Liver (tissue), 7 donors: ENCODE measurements at regions not wholly inside any gene's neighbourhood (a gene's known extent, or its start where the extent isn't known, plus 50 kb on each side); places are given as distances from the start of the nearest gene placed in this dataset.

Experiments used
- DNase-seq: peaks from one replicate; pipeline ENCODE4 v3.0.0-alpha.2; 2017; ENCODE audit warnings: low spot score
- H3K27ac ChIP-seq, 2 donors: one replicate each; pipeline ENCODE4 v1.7.0; 2013; ENCODE audit warnings: inconsistent platforms in 2 of 2, low read length in 2 of 2, control low read depth in 1 of 2, low read depth in 1 of 2, mild to moderate bottlenecking in 1 of 2
- H3K27me3 ChIP-seq, 4 donors: one replicate each; pipeline versions ENCODE4 v1.6.1 to v1.7.0; 2013; ENCODE audit warnings: low read length in 3 of 4, inconsistent platforms in 1 of 4, mild to moderate bottlenecking in 1 of 4, moderate library complexity in 1 of 4; ENCODE audit not compliant: control insufficient read depth in 4 of 4, insufficient read depth in 4 of 4
- H3K36me3 ChIP-seq, 4 donors: one replicate each; pipeline versions ENCODE4 v1.6.1 to v1.7.0; 2013; ENCODE audit warnings: low read length in 3 of 4, mild to moderate bottlenecking in 3 of 4, low read depth in 1 of 4, moderate library complexity in 1 of 4; ENCODE audit not compliant: control insufficient read depth in 4 of 4, insufficient read depth in 3 of 4
- H3K4me1 ChIP-seq, 4 donors: one replicate each; pipeline versions ENCODE4 v1.6.1 to v1.7.0; 2013; ENCODE audit warnings: low read length in 3 of 4, mild to moderate bottlenecking in 3 of 4, moderate library complexity in 1 of 4; ENCODE audit not compliant: control insufficient read depth in 4 of 4, insufficient read depth in 4 of 4
- H3K4me3 ChIP-seq, 3 donors: one replicate each; pipeline versions ENCODE4 v1.6.1 to v1.7.0; 2013; ENCODE audit warnings: low read length in 3 of 3, control low read depth in 1 of 3, low read depth in 1 of 3, mild to moderate bottlenecking in 1 of 3
- H3K9ac ChIP-seq, 2 donors: one replicate each; pipeline ENCODE4 v1.7.0; 2013; ENCODE audit warnings: low read length in 2 of 2, mild to moderate bottlenecking in 2 of 2, moderate library complexity in 2 of 2, control low read depth in 1 of 2, low read depth in 1 of 2
- H3K9me3 ChIP-seq, 4 donors: one replicate each; pipeline versions ENCODE4 v1.6.1 to v1.7.0; 2013; ENCODE audit warnings: low read length in 3 of 4; ENCODE audit not compliant: control insufficient read depth in 4 of 4
- EGR1 ChIP-seq, 2 donors: IDR thresholded peaks; 2 replicates each; pipeline ENCODE4 v1.6.1; 2016 to 2018; ENCODE audit warnings: antibody characterized with exemption in 2 of 2, low read depth in 2 of 2
- FOXA1 ChIP-seq: IDR thresholded peaks from 2 replicates; pipeline ENCODE4 v1.6.1; 2016; ENCODE audit warnings: antibody characterized with exemption
- FOXA2 ChIP-seq: IDR thresholded peaks from 2 replicates; pipeline ENCODE4 v1.6.1; 2016; ENCODE audit warnings: antibody characterized with exemption
- GABPA ChIP-seq, 2 donors: IDR thresholded peaks in 1 of 2; conservative IDR thresholded peaks in 1 of 2; 2 replicates each; pipeline ENCODE4 v1.6.1; 2016; ENCODE audit warnings: antibody characterized with exemption in 2 of 2, mild to moderate bottlenecking in 1 of 2, moderate library complexity in 1 of 2
- HNF4A ChIP-seq, 2 donors: conservative IDR thresholded peaks; 2 replicates each; pipeline ENCODE4 v1.6.1; 2016; ENCODE audit warnings: antibody characterized with exemption in 2 of 2, mild to moderate bottlenecking in 2 of 2
- HNF4G ChIP-seq: IDR thresholded peaks from 2 replicates; pipeline ENCODE4 v1.6.1; 2016; ENCODE audit warnings: antibody characterized with exemption
- JUND ChIP-seq, 2 donors: IDR thresholded peaks; 2 replicates each; pipeline ENCODE4 v1.6.1; 2016; ENCODE audit warnings: antibody characterized with exemption in 2 of 2
- NR2F2 ChIP-seq: IDR thresholded peaks from 2 replicates; pipeline ENCODE4 v1.6.1; 2016; ENCODE audit warnings: antibody characterized with exemption
- RAD21 ChIP-seq, 2 donors: IDR thresholded peaks; 2 replicates each; pipeline ENCODE4 v1.6.1; 2016; ENCODE audit warnings: antibody characterized with exemption in 2 of 2, mild to moderate bottlenecking in 2 of 2
- RXRA ChIP-seq, 2 donors: IDR thresholded peaks; 2 replicates each; pipeline ENCODE4 v1.6.1; 2017 to 2018; ENCODE audit warnings: antibody characterized with exemption in 2 of 2, mild to moderate bottlenecking in 1 of 2
- SP1 ChIP-seq: IDR thresholded peaks from 2 replicates; pipeline ENCODE4 v1.6.1; 2018; ENCODE audit warnings: antibody characterized with exemption, mild to moderate bottlenecking
- YY1 ChIP-seq: IDR thresholded peaks from 2 replicates; pipeline ENCODE4 v1.6.1; 2016; ENCODE audit warnings: antibody characterized with exemption, mild to moderate bottlenecking
- WGBS: extraction: QIAGEN DNeasy Blood & Tissue Kit; methylation state at CpG from one replicate; pipeline ENCODE4 v1.1.7; 2013; 5-methylcytosine and 5-hydroxymethylcytosine counted together
- TF ChIP-seq, protein P1 (sequence below): IDR thresholded peaks from 2 replicates; pipeline ENCODE4 v1.6.1; 2016; ENCODE audit warnings: antibody characterized with exemption
- TF ChIP-seq, protein P2 (sequence below): IDR thresholded peaks from 2 replicates; pipeline ENCODE4 v1.6.1; 2016; ENCODE audit warnings: antibody characterized with exemption
- TF ChIP-seq, protein P3 (sequence below): IDR thresholded peaks from 2 replicates; pipeline ENCODE4 v1.6.1; 2016; ENCODE audit warnings: antibody characterized with exemption
- donor health status: healthy.
- donor health status: healthy.
- donor health status: healthy.
- donor health status: healthy.

DNA sequence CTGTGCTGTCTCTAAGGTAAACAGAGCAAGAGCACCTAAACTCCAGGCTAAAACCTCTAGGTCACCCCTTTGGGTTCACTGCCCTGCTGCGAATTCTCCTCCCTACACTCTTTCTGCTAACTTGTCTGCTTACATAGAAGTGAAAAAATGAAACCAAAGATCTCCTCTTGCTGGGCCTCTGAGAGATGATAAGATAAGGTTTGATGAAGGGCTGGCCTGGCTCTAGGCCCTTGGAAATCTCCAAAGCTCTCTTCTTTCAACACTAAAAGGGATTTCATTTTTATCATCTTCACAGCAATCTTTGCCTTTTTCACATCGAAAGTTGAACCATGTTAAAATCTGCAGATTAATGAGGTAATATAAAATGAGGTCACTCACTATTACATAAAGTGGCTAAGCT lies 450.8 kb upstream of the TLE4 start:
- Histone ChIP-seq H3K9ac (no peak overlapping the region), H3K9me3 (no peaks in the 10 kb centered on the region), H3K27ac (no peak overlapping the region), H3K4me1 (no peaks in the 10 kb centered on the region), H3K36me3 (no peaks in the 10 kb centered on the region), H3K27me3 (no peaks in the 10 kb centered on the region), H3K4me3 (no peak overlapping the region)
- 65% methylated on average over 2 of the region's 2 CpGs for WGBS
- DNase-seq, result no peak
- TF ChIP-seq, protein P1, sequence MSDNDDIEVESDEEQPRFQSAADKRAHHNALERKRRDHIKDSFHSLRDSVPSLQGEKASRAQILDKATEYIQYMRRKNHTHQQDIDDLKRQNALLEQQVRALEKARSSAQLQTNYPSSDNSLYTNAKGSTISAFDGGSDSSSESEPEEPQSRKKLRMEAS, result no peak
- no peak for TF ChIP-seq RAD21 (IDR thresholded peaks at IDR 0.05)
- no peak for TF ChIP-seq EGR1 (IDR thresholded peaks at IDR 0.05; ENCODE audit: low read depth in 2 of 2)
- TF ChIP-seq HNF4A (conservative IDR thresholded peaks at IDR 0.05), result no peak
- TF ChIP-seq JUND (IDR thresholded peaks at IDR 0.05), result no peak
- no peak for TF ChIP-seq SP1
- TF ChIP-seq, protein P2, sequence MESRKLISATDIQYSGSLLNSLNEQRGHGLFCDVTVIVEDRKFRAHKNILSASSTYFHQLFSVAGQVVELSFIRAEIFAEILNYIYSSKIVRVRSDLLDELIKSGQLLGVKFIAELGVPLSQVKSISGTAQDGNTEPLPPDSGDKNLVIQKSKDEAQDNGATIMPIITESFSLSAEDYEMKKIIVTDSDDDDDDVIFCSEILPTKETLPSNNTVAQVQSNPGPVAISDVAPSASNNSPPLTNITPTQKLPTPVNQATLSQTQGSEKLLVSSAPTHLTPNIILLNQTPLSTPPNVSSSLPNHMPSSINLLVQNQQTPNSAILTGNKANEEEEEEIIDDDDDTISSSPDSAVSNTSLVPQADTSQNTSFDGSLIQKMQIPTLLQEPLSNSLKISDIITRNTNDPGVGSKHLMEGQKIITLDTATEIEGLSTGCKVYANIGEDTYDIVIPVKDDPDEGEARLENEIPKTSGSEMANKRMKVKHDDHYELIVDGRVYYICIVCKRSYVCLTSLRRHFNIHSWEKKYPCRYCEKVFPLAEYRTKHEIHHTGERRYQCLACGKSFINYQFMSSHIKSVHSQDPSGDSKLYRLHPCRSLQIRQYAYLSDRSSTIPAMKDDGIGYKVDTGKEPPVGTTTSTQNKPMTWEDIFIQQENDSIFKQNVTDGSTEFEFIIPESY, result no peak
- no peak for TF ChIP-seq GABPA (IDR thresholded peaks at IDR 0.05 in 1 of 2, conservative IDR thresholded peaks at IDR 0.05 in 1 of 2)
- TF ChIP-seq, protein P3, sequence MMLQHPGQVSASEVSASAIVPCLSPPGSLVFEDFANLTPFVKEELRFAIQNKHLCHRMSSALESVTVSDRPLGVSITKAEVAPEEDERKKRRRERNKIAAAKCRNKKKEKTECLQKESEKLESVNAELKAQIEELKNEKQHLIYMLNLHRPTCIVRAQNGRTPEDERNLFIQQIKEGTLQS, result no peak
- no peak for TF ChIP-seq RXRA (IDR thresholded peaks at IDR 0.05)
- TF ChIP-seq NR2F2, result no peak
- TF ChIP-seq FOXA1, result no peak
- no peak for TF ChIP-seq HNF4G

DNA sequence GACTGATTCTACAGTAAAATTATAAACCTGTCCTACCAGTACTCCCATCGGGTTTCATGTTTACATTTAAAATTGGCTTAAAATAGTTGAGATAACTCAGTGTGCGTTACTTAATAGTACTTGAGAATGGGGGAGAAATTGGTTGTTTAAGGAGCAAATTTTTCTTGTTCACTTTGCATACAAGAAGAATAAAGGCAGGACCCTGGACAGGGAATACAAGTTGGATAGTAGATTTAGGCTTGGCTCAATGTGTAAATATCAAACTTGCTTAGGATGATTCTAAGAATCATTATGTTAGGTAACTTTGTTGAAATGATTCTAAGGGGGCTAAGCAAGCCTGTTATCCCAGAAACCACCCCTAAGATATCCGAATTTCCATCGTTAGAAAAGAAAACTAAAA lies 448.4 kb upstream of the TLE4 start:
- Histone ChIP-seq H3K27me3 (no peaks in the 10 kb centered on the region), H3K4me3 (no peak overlapping the region), H3K36me3 (no peaks in the 10 kb centered on the region), H3K4me1 (no peaks in the 10 kb centered on the region), H3K9me3 (no peaks in the 10 kb centered on the region), H3K9ac (no peak overlapping the region), H3K27ac (no peak overlapping the region)
- no peak for DNase-seq
- no peak for TF ChIP-seq NR2F2
- TF ChIP-seq JUND (IDR thresholded peaks at IDR 0.05), result no peak
- no peak for TF ChIP-seq SP1
- TF ChIP-seq YY1, result no peak
- TF ChIP-seq HNF4A (conservative IDR thresholded peaks at IDR 0.05), result no peak
- TF ChIP-seq RXRA (IDR thresholded peaks at IDR 0.05), result no peak
- TF ChIP-seq, protein P1, result no peak
- TF ChIP-seq, protein P2, result no peak
- no peak for TF ChIP-seq HNF4G
- TF ChIP-seq FOXA2, result no peak
- no peak for TF ChIP-seq FOXA1
- 82% methylated on average over 4 of the region's 4 CpGs for WGBS
